ENCODE measurements at regions not wholly inside any gene's neighbourhood (a gene's known extent, or its start where the extent isn't known, plus 50 kb on each side); places are given as distances from the start of the nearest gene placed in this dataset.

GRCh38 chr10:20601941-20602461 is 295.1 kb downstream of the NEBL start:
- Histone ChIP-seq H3K27me3 (ENCODE audit: low read depth) (no peaks in the 10 kb centered on the region), H3K36me3 (no peaks in the 10 kb centered on the region), H3K4me1 (no peaks in the 10 kb centered on the region), H3K9me3 (no peaks in the 10 kb centered on the region), H3K27ac (no peak overlapping the region), H3K4me3 (no peak overlapping the region)
- ATAC-seq: no peak
- intact Hi-C loops (cut with DNase I): no loop called here
- DNase-seq: no peak
- TF ChIP-seq CTCF (IDR thresholded peaks at IDR 0.05): no peak

- intact Hi-C loops (cut with DNase I): no loop called here
- H3K4me1 ChIP-seq: no peaks in the 10 kb centered on the region
- no peak for TF ChIP-seq CTCF (IDR thresholded peaks at IDR 0.05)
- no peaks in the 10 kb centered on the region for H3K27me3 ChIP-seq (ENCODE audit: low read depth)
- ATAC-seq: peak; percentile 58 to 71
- H3K9me3 ChIP-seq: no peaks in the 10 kb centered on the region
- DNase-seq: no peak
- H3K27ac ChIP-seq: no peak overlapping the region
- no peak overlapping the region for H3K4me3 ChIP-seq
- H3K36me3 ChIP-seq: no peaks in the 10 kb centered on the region
Observed at GRCh38 chr10:20598590-20598989, 298.5 kb downstream of the NEBL start.

- intact Hi-C loops (cut with DNase I): no loop called here
- Histone ChIP-seq H3K4me1 (no peaks in the 10 kb centered on the region), H3K27me3 (ENCODE audit: low read depth) (no peaks in the 10 kb centered on the region), H3K36me3 (no peaks in the 10 kb centered on the region), H3K4me3 (no peak overlapping the region), H3K27ac (no peak overlapping the region), H3K9me3 (no peaks in the 10 kb centered on the region)
- ATAC-seq (no peak), DNase-seq (no peak)
- no peak for TF ChIP-seq CTCF (IDR thresholded peaks at IDR 0.05)
Observed at GRCh38 chr10:20596911-20597310, 300.2 kb downstream of the NEBL start.

- Histone ChIP-seq H3K27ac (no peak overlapping the region), H3K36me3 (no peaks in the 10 kb centered on the region), H3K4me3 (no peak overlapping the region), H3K4me1 (no peaks in the 10 kb centered on the region), H3K9me3 (no peaks in the 10 kb centered on the region), H3K27me3 (ENCODE audit: low read depth) (no peaks in the 10 kb centered on the region)
- intact Hi-C loops (cut with DNase I): no loop called here
- TF ChIP-seq CTCF (IDR thresholded peaks at IDR 0.05): no peak
- DNase-seq (no peak), ATAC-seq (no peak)
Observed at GRCh38 chr10:20596065-20596755, 300.9 kb downstream of the NEBL start.

- no peak overlapping the region for H3K4me3 ChIP-seq
- DNase-seq (no peak), ATAC-seq (no peak)
- H3K4me1 ChIP-seq: no peaks in the 10 kb centered on the region
- no peaks in the 10 kb centered on the region for H3K9me3 ChIP-seq
- no peak overlapping the region for H3K27ac ChIP-seq
- H3K36me3 ChIP-seq: no peaks in the 10 kb centered on the region
- H3K27me3 ChIP-seq (ENCODE audit: low read depth): no peaks in the 10 kb centered on the region
- intact Hi-C loops (cut with DNase I): no loop called here
- TF ChIP-seq CTCF (IDR thresholded peaks at IDR 0.05): no peak
Observed at GRCh38 chr10:20593649-20594048, 303.5 kb downstream of the NEBL start.

Data from lower lobe of right lung (tissue), 2 donors.